HG02870 (cell line): ENCODE measurements at regions not wholly inside any gene's neighbourhood (a gene's known extent, or its start where the extent isn't known, plus 50 kb on each side); places are given as distances from the start of the nearest gene placed in this dataset.
"Not testable (repeated sequence)": the region's sequence is repeated elsewhere in the genome, so short reads cannot be mapped to it uniquely, and the experiment has no call there.

Source experiments
- ATAC-seq: cut with Tn5 transposase; IDR thresholded peaks from one replicate; pipeline ENCODE4 v1.9.1; 2021; ENCODE audit warnings: mild to moderate bottlenecking, moderate library complexity; ENCODE audit not compliant: unreplicated experiment

GRCh38 chr16:7278636-7279035, 54.0 kb upstream of the RBFOX1 start:
- no peak for ATAC-seq

GRCh38 chr16:7272567-7273158, 60.0 kb upstream of the RBFOX1 start:
- no peak for ATAC-seq

- no peak for ATAC-seq
Measured at GRCh38 chr16:7271486-7271885, 61.2 kb upstream of the RBFOX1 start.

GRCh38 chr16:7270823-7271222, 61.8 kb upstream of the RBFOX1 start:
- no peak for ATAC-seq

GRCh38 chr16:7270006-7270405, 62.6 kb upstream of the RBFOX1 start:
- no peak for ATAC-seq

- no peak for ATAC-seq
Measured at GRCh38 chr16:7268182-7268581, 64.5 kb upstream of the RBFOX1 start.

- no peak for ATAC-seq
Measured at GRCh38 chr16:7257016-7257415, 75.6 kb upstream of the RBFOX1 start.

- no peak for ATAC-seq
Measured at GRCh38 chr16:7246578-7246977, 86.1 kb upstream of the RBFOX1 start.

GRCh38 chr16:7239547-7239946, 93.1 kb upstream of the RBFOX1 start:
- no peak for ATAC-seq

- no peak for ATAC-seq
Measured at GRCh38 chr16:7236824-7237410, 95.7 kb upstream of the RBFOX1 start.

GRCh38 chr16:7233975-7234374, 98.7 kb upstream of the RBFOX1 start:
- ATAC-seq = no peak

- no peak for ATAC-seq
Measured at GRCh38 chr16:7231762-7232161, 100.9 kb upstream of the RBFOX1 start.

- not testable (repeated sequence) for ATAC-seq
Measured at GRCh38 chr16:7229433-7230218, 103.0 kb upstream of the RBFOX1 start.

- no peak for ATAC-seq
Measured at GRCh38 chr16:7227229-7227721, 105.4 kb upstream of the RBFOX1 start.

- ATAC-seq = no peak
Measured at GRCh38 chr16:7221157-7221556, 111.5 kb upstream of the RBFOX1 start.

- no peak for ATAC-seq
Measured at GRCh38 chr16:7218936-7219335, 113.7 kb upstream of the RBFOX1 start.

- ATAC-seq = no peak
Measured at GRCh38 chr16:7217797-7218196, 114.8 kb upstream of the RBFOX1 start.

- no peak for ATAC-seq
Measured at GRCh38 chr16:7216719-7217118, 115.9 kb upstream of the RBFOX1 start.

GRCh38 chr16:7211781-7212180, 120.9 kb upstream of the RBFOX1 start:
- no peak for ATAC-seq

- ATAC-seq = no peak
Measured at GRCh38 chr16:7209598-7209997, 123.0 kb upstream of the RBFOX1 start.

- no peak for ATAC-seq
Measured at GRCh38 chr16:7206469-7206868, 126.2 kb upstream of the RBFOX1 start.

GRCh38 chr16:7200320-7200719, 132.3 kb upstream of the RBFOX1 start:
- no peak for ATAC-seq
